GM23338 (cell line): ENCODE measurements at regions not wholly inside any gene's neighbourhood (a gene's known extent, or its start where the extent isn't known, plus 50 kb on each side); places are given as distances from the start of the nearest gene placed in this dataset.

Experiments used
- CREB1 ChIP-seq: fragments of 250-450 bp; sonication (Bioruptor Pico); IDR thresholded peaks from 2 replicates; pipeline ENCODE4 v1.5.0; 2020; ENCODE audit warnings: low read depth, mild to moderate bottlenecking, moderate library complexity
- CTCF ChIP-seq, 2 experiments: fragments of 200-600 bp in 1 of 2; sonication (generic) in 1 of 2; conservative IDR thresholded peaks; 2 replicates each; pipeline versions ENCODE4 v1.5.1 to v1.6.1; 2016 to 2017; ENCODE audit warnings: antibody characterized with exemption in 2 of 2, low read depth in 2 of 2, mild to moderate bottlenecking in 2 of 2, moderate library complexity in 1 of 2
- EZH2 ChIP-seq: fragments of 200-600 bp; sonication (generic); IDR thresholded peaks from one replicate; pipeline ENCODE4 v1.8.0; 2017; ENCODE audit warnings: antibody characterized with exemption, mild to moderate bottlenecking, low read depth; ENCODE audit not compliant: unreplicated experiment
- EZH2phosphoT487 ChIP-seq: fragments of 200-600 bp; sonication (generic); IDR thresholded peaks from one replicate; pipeline ENCODE4 v1.8.1; 2018; ENCODE audit warnings: antibody characterized with exemption; ENCODE audit not compliant: unreplicated experiment
- JUNB ChIP-seq: IDR thresholded peaks from one replicate; pipeline ENCODE4 v1.6.1; 2016; ENCODE audit warnings: antibody characterized with exemption; ENCODE audit not compliant: unreplicated experiment
- POLR2AphosphoS5 ChIP-seq: IDR thresholded peaks from 2 replicates; pipeline ENCODE4 v1.6.1; 2016; ENCODE audit warnings: antibody characterized with exemption, low read depth
- REST ChIP-seq: IDR thresholded peaks from one replicate; pipeline ENCODE4 v1.6.1; 2018; ENCODE audit warnings: antibody characterized with exemption; ENCODE audit not compliant: unreplicated experiment
- ZNF114 ChIP-seq: fragments of 250-450 bp; sonication (Bioruptor Pico); IDR thresholded peaks from 2 replicates; pipeline ENCODE4 v1.5.0; 2020; ENCODE audit warnings: mild to moderate bottlenecking, moderate library complexity

- no peak for TF ChIP-seq CTCF (conservative IDR thresholded peaks at IDR 0.05; ENCODE audit: low read depth in 2 of 2)
- TF ChIP-seq POLR2AphosphoS5, result no peak
- no peak for TF ChIP-seq JUNB
- TF ChIP-seq CREB1, result no peak
- TF ChIP-seq EZH2, result no peak
- TF ChIP-seq ZNF114, result no peak
- no peak for TF ChIP-seq REST
- no peak for TF ChIP-seq EZH2phosphoT487
Observed at GRCh38 chr11:104538313-104538712, 359.9 kb downstream of the CASP12 start.
